ENCODE measurements at regions not wholly inside any gene's neighbourhood (a gene's known extent, or its start where the extent isn't known, plus 50 kb on each side); places are given as distances from the start of the nearest gene placed in this dataset.

DNA sequence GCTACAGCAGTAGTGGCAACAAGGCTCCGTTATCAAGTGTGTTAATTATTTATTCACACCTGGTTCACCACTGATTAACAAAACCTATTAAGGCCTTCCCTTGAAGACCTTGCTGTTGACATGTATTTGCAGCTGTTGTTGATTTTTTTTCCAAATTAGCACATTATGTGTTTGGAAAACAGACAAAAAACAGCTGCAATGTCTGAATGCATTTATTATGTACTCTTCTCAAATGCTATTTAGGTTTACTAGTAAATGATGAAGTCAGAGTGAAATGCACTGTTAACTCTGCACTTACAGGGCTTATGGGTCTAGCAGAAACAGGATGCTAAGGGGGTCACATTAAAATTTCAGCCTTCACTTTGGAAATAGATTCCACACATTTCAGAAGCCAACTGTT lies 99.5 kb upstream of the PCDH7 start:
- no peaks in the 10 kb centered on the region for H3K36me3 ChIP-seq
- no peaks in the 10 kb centered on the region for H3K27me3 ChIP-seq
- DNase-seq = no peak
- no peak overlapping the region for H3K27ac ChIP-seq
- peaks cover 0 to 5% (median 0%) of the 10 kb centered on the region in 4 donors for H3K4me1 ChIP-seq
- H3K4me3 ChIP-seq = no peak overlapping the region
- 80 to 83% methylated on average over 1 of the region's 1 CpG for WGBS, 2 donors (ENCODE audit: low coverage in 1 of 2)
- intact Hi-C loops (cut with DNase I; ENCODE audit: low total_unique reads) (no loop called here), in situ Hi-C loops (cut with MboI; ENCODE audit: low pct_ligation_motif_present in 1 of 4, low pct_unique_long_range_greater_than_20kb in 1 of 4, low sequenced_read_pairs in 3 of 4) (no loop called here)
- H3K9me3 ChIP-seq = no peaks in the 10 kb centered on the region
- TF ChIP-seq EP300 (IDR thresholded peaks at IDR 0.05; ENCODE audit: low read depth) (no peak), POLR2A (IDR thresholded peaks at IDR 0.05) (no peak), POLR2AphosphoS5 (IDR thresholded peaks at IDR 0.05) (no peak)
- TF ChIP-seq, protein P1, sequence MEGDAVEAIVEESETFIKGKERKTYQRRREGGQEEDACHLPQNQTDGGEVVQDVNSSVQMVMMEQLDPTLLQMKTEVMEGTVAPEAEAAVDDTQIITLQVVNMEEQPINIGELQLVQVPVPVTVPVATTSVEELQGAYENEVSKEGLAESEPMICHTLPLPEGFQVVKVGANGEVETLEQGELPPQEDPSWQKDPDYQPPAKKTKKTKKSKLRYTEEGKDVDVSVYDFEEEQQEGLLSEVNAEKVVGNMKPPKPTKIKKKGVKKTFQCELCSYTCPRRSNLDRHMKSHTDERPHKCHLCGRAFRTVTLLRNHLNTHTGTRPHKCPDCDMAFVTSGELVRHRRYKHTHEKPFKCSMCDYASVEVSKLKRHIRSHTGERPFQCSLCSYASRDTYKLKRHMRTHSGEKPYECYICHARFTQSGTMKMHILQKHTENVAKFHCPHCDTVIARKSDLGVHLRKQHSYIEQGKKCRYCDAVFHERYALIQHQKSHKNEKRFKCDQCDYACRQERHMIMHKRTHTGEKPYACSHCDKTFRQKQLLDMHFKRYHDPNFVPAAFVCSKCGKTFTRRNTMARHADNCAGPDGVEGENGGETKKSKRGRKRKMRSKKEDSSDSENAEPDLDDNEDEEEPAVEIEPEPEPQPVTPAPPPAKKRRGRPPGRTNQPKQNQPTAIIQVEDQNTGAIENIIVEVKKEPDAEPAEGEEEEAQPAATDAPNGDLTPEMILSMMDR (IDR thresholded peaks at IDR 0.05) = no peak

DNA sequence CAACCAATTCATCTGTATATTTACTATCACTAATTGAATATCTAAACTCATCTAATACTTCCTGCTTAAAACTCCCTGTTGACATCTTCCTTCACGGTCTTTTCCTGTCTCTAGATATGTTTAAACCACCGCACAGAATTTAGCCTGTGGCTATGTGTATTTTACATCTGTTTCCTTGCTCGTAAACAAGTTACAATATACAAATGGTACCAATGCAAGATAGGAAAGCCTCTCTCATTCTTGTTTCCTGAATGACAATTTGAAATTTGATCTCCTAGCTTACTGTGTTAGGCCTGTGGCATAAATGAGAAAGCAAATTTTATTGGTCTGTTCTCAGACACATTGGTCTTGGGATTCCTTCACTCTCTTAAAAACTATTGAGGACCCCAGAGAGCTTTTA lies 89.7 kb upstream of the PCDH7 start:
- 60 to 73% methylated on average over 3 of the region's 3 CpGs for WGBS, 2 donors (ENCODE audit: low coverage in 1 of 2)
- Histone ChIP-seq H3K4me3 (no peak overlapping the region), H3K9me3 (no peaks in the 10 kb centered on the region), H3K4me1 (no peaks in the 10 kb centered on the region), H3K36me3 (no peaks in the 10 kb centered on the region), H3K27me3 (no peaks in the 10 kb centered on the region), H3K27ac (no peak overlapping the region)
- in situ Hi-C loops (cut with MboI; ENCODE audit: low pct_ligation_motif_present in 1 of 4, low pct_unique_long_range_greater_than_20kb in 1 of 4, low sequenced_read_pairs in 3 of 4) = no loop called here
- TF ChIP-seq EP300 (IDR thresholded peaks at IDR 0.05; ENCODE audit: low read depth) = no peak
- no peak for TF ChIP-seq POLR2A (IDR thresholded peaks at IDR 0.05)
- no peak for DNase-seq
- intact Hi-C loops (cut with DNase I; ENCODE audit: low total_unique reads) = no loop called here

DNA sequence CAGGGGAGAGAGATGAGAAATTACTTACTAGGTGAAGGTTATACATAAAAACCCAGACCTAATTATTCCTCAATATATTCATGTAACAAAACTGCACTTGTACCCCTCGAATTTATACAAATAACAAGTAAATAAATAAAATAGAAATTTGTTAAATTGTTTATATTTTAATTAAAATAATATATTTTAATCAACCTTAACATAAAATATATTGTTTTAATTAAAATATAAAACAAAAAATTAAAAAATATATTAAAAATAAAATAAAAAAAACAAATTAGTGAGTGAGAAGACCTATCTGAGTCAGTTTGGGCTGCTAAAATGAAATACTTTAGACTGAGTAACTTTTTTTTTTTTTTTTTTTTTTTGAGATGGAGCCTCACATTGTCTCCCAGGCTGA lies 87.4 kb upstream of the PCDH7 start:
- intact Hi-C loops (cut with DNase I; ENCODE audit: low total_unique reads) (no loop called here), in situ Hi-C loops (cut with MboI; ENCODE audit: low pct_ligation_motif_present in 1 of 4, low pct_unique_long_range_greater_than_20kb in 1 of 4, low sequenced_read_pairs in 3 of 4) (no loop called here)
- Histone ChIP-seq H3K4me3 (no peak overlapping the region), H3K36me3 (no peaks in the 10 kb centered on the region), H3K9me3 (no peaks in the 10 kb centered on the region), H3K27ac (no peak overlapping the region), H3K27me3 (no peaks in the 10 kb centered on the region), H3K4me1 (no peaks in the 10 kb centered on the region)
- no peak for TF ChIP-seq POLR2A (IDR thresholded peaks at IDR 0.05)
- TF ChIP-seq EP300 (IDR thresholded peaks at IDR 0.05; ENCODE audit: low read depth) = no peak
- TF ChIP-seq POLR2AphosphoS5 (IDR thresholded peaks at IDR 0.05) = no peak
- TF ChIP-seq, protein P1 (IDR thresholded peaks at IDR 0.05) = no peak
- 58 to 71% methylated on average over 1 of the region's 1 CpG for WGBS, 2 donors (ENCODE audit: low coverage in 1 of 2)
- no peak for DNase-seq

DNA sequence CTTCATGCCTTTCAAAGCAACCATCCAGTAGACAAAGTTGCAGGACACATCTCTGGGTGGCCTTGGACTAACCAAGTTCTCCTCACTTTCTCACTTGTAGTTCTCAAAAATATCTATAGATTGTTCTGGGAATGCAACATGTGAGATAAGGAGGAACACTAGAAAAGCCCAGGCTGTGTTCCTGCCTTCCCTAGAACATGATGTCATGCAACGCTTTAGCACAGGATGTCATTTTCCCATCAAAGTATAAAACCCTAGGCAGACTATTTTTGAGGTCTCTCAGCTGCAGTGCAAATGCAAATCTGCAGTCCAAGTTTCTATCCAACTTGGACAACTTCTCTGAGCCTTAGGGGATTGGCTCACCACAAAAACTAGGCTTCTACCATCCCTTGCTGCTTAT lies 78.8 kb upstream of the PCDH7 start:
- no peak overlapping the region for H3K27ac ChIP-seq
- DNase-seq = no peak
- TF ChIP-seq EP300 (IDR thresholded peaks at IDR 0.05; ENCODE audit: low read depth) (no peak), POLR2A (IDR thresholded peaks at IDR 0.05) (no peak), POLR2AphosphoS5 (IDR thresholded peaks at IDR 0.05) (no peak)
- TF ChIP-seq, protein P1 (IDR thresholded peaks at IDR 0.05) = no peak
- no peaks in the 10 kb centered on the region for H3K27me3 ChIP-seq
- intact Hi-C loops (cut with DNase I; ENCODE audit: low total_unique reads) = no loop called here
- H3K4me3 ChIP-seq = no peak overlapping the region
- no peaks in the 10 kb centered on the region for H3K36me3 ChIP-seq
- in situ Hi-C loops (cut with MboI; ENCODE audit: low pct_ligation_motif_present in 1 of 4, low pct_unique_long_range_greater_than_20kb in 1 of 4, low sequenced_read_pairs in 3 of 4) = no loop called here
- no peaks in the 10 kb centered on the region for H3K9me3 ChIP-seq
- H3K4me1 ChIP-seq = no peaks in the 10 kb centered on the region
- 95% methylated on average over 1 of the region's 1 CpG; no CpG with 5 or more reads in 1 of the 2 donors for WGBS, 2 donors (ENCODE audit: low coverage in 1 of 2)

DNA sequence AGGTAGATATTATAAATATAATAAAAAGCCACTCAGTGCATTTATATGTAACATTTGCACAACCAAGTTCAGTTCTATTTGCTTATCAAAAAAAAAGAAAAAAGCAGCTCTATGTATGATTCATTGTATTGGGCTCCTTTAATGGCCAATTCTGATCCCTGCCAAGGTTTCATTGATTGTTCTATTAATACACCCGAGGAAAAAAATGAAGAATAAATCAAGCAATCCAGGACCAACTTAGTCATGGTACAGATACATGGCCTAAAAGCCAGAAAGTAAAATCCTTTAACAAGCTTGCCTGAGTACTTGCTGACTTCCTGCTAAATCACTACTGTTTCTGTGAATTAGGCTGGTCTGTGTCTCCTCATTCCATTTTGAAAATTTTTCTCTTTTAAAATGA lies 77.6 kb upstream of the PCDH7 start:
- no peaks in the 10 kb centered on the region for H3K9me3 ChIP-seq
- no peaks in the 10 kb centered on the region for H3K27me3 ChIP-seq
- TF ChIP-seq POLR2AphosphoS5 (IDR thresholded peaks at IDR 0.05) (no peak), POLR2A (IDR thresholded peaks at IDR 0.05) (no peak), EP300 (IDR thresholded peaks at IDR 0.05; ENCODE audit: low read depth) (no peak)
- TF ChIP-seq, protein P1 (IDR thresholded peaks at IDR 0.05) = no peak
- no peaks in the 10 kb centered on the region for H3K36me3 ChIP-seq
- WGBS, 2 donors (ENCODE audit: low coverage in 1 of 2) = 9 to 30% methylated on average over 1 of the region's 1 CpG
- no peaks in the 10 kb centered on the region for H3K4me1 ChIP-seq
- H3K27ac ChIP-seq = no peak overlapping the region
- no peak for DNase-seq
- no peak overlapping the region for H3K4me3 ChIP-seq
- in situ Hi-C loops (cut with MboI; ENCODE audit: low pct_ligation_motif_present in 1 of 4, low pct_unique_long_range_greater_than_20kb in 1 of 4, low sequenced_read_pairs in 3 of 4) = no loop called here
- intact Hi-C loops (cut with DNase I; ENCODE audit: low total_unique reads) = no loop called here
